Fibroblast of lung (primary cell): ENCODE measurements at regions not wholly inside any gene's neighbourhood (a gene's known extent, or its start where the extent isn't known, plus 50 kb on each side); places are given as distances from the start of the nearest gene placed in this dataset.

Experiments used
- DNase-seq, 2 donors: peaks; one replicate each; pipeline versions ENCODE4 v3.0.0 to v3.0.0-alpha.2; 2010; ENCODE audit warnings: low read depth in 2 of 2
- H2AFZ ChIP-seq: 2 replicates; pipeline ENCODE4 v1.5.1; 2012; ENCODE audit warnings: low read length, control low read depth, inconsistent platforms
- H3K27ac ChIP-seq: 2 replicates; pipeline ENCODE4 v1.5.1; 2011; ENCODE audit warnings: low read length, control low read depth; ENCODE audit not compliant: insufficient read depth
- H3K27me3 ChIP-seq: 2 replicates; pipeline ENCODE4 v1.5.1; 2011; ENCODE audit warnings: mild to moderate bottlenecking, low read length; ENCODE audit not compliant: control insufficient read depth, insufficient read depth
- H3K36me3 ChIP-seq: 2 replicates; pipeline ENCODE4 v1.5.1; 2011; ENCODE audit warnings: low read length; ENCODE audit not compliant: control insufficient read depth, insufficient read depth
- H3K4me1 ChIP-seq: 2 replicates; pipeline ENCODE4 v1.5.1; 2011; ENCODE audit warnings: low read length; ENCODE audit not compliant: control insufficient read depth, insufficient read depth; ENCODE audit errors: extremely low read depth
- H3K4me2 ChIP-seq: 2 replicates; pipeline ENCODE4 v1.5.1; 2011; ENCODE audit warnings: low read length, control low read depth; ENCODE audit not compliant: insufficient read depth; ENCODE audit errors: extremely low read depth
- H3K4me3 ChIP-seq, 4 experiments: fragments of 200-600 bp in 1 of 4; sonication (generic) in 1 of 4; replicated peaks in 1 of 4; 2 replicates each; pipeline ENCODE4 v1.5.1; 2011 to 2016; ENCODE audit warnings: low read length in 4 of 4, low read depth in 3 of 4, mild to moderate bottlenecking in 3 of 4, control low read depth in 2 of 4, inconsistent platforms in 1 of 4, mixed read lengths in 1 of 4; ENCODE audit not compliant: insufficient read depth in 1 of 4; ENCODE audit errors: control extremely low read depth in 1 of 4
- H3K79me2 ChIP-seq: 2 replicates; pipeline ENCODE4 v1.5.1; 2012; ENCODE audit warnings: mild to moderate bottlenecking, low read length, inconsistent platforms; ENCODE audit not compliant: control insufficient read depth, insufficient read depth
- H3K9ac ChIP-seq: 2 replicates; pipeline ENCODE4 v1.5.1; 2011; ENCODE audit warnings: mild to moderate bottlenecking, low read length, control low read depth; ENCODE audit not compliant: insufficient read depth
- H3K9me3 ChIP-seq: 2 replicates; pipeline ENCODE4 v1.5.1; 2012; ENCODE audit warnings: low read depth, low read length; ENCODE audit not compliant: control insufficient read depth, insufficient read depth
- H4K20me1 ChIP-seq: 2 replicates; pipeline ENCODE4 v1.5.1; 2011; ENCODE audit warnings: low read length; ENCODE audit not compliant: control insufficient read depth, insufficient read depth; ENCODE audit errors: extremely low read depth
- EZH2 ChIP-seq: IDR thresholded peaks from 2 replicates; pipeline ENCODE4 v1.5.1; 2012; ENCODE audit warnings: low read length, control low read depth, mild to moderate bottlenecking; ENCODE audit errors: missing control alignments
- TF ChIP-seq, protein P1 (sequence below), 2 donors: IDR thresholded peaks in 1 of 2; conservative IDR thresholded peaks in 1 of 2; 1 replicate in 1 of 2; 2 replicates in 1 of 2; pipeline ENCODE4 v1.5.1; 2011 to 2012; ENCODE audit warnings: low read length in 2 of 2, control low read depth in 1 of 2, inconsistent platforms in 1 of 2, low read depth in 1 of 2, mild to moderate bottlenecking in 1 of 2

DNA sequence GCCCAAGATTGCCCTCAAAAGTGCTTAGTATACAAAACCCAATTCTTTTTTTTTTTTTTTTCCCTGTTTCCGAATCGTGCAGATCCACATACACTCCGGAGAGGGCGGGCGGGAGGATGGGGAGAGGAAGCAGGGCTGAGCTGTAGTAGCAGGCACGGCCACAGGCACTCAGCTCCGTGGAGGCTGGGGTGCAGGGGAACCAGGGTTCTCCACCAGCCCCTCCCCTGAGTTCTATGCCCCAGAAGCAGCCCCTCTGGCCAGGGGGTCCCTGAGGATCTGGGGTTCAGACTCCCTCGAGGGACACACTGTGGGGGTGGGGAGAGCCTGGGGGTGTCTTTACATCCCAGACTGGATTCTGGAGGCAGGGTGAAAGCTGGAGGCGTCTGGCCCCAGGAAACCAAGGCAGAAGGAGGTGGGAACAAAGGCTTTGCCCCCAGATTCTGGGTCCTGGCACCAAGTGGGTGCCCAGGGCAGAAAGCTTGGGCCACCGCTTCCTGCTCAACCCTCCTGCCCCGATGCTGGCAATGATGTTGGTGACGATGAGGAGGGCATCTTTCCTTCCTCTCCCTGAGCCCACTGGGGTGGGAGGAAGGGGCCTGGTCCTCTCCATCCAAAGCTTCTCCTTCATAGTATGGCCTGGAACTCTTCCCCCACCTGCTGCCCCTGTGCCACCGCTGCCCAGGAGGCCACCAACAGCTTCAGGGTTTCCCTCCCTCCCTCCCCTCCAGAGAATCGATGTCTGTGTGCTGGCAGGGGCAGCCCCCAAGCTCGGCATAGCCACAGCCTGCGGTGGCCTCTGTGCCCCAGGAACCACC, 106.4 kb upstream of the TARDBP start:
- Histone ChIP-seq H3K27me3 (peaks cover 3% of the 10 kb centered on the region), H3K36me3 (no peaks in the 10 kb centered on the region), H3K9me3 (no peaks in the 10 kb centered on the region), H3K9ac (no peak overlapping the region), H3K4me2 (no peak overlapping the region), H3K27ac (no peak overlapping the region), H3K79me2 (no peaks in the 10 kb centered on the region), H3K4me3 (no peak overlapping the region), H4K20me1 (no peaks in the 10 kb centered on the region), H3K4me1 (no peaks in the 10 kb centered on the region), H2AFZ (no peak overlapping the region)
- TF ChIP-seq, protein P1, sequence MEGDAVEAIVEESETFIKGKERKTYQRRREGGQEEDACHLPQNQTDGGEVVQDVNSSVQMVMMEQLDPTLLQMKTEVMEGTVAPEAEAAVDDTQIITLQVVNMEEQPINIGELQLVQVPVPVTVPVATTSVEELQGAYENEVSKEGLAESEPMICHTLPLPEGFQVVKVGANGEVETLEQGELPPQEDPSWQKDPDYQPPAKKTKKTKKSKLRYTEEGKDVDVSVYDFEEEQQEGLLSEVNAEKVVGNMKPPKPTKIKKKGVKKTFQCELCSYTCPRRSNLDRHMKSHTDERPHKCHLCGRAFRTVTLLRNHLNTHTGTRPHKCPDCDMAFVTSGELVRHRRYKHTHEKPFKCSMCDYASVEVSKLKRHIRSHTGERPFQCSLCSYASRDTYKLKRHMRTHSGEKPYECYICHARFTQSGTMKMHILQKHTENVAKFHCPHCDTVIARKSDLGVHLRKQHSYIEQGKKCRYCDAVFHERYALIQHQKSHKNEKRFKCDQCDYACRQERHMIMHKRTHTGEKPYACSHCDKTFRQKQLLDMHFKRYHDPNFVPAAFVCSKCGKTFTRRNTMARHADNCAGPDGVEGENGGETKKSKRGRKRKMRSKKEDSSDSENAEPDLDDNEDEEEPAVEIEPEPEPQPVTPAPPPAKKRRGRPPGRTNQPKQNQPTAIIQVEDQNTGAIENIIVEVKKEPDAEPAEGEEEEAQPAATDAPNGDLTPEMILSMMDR (conservative IDR thresholded peaks at IDR 0.05 in 1 of 2, IDR thresholded peaks at IDR 0.05 in 1 of 2; ENCODE audit: low read depth in 1 of 2, low read length in 2 of 2) = no peak
- no peak for TF ChIP-seq EZH2
- DNase-seq = no peak

DNA sequence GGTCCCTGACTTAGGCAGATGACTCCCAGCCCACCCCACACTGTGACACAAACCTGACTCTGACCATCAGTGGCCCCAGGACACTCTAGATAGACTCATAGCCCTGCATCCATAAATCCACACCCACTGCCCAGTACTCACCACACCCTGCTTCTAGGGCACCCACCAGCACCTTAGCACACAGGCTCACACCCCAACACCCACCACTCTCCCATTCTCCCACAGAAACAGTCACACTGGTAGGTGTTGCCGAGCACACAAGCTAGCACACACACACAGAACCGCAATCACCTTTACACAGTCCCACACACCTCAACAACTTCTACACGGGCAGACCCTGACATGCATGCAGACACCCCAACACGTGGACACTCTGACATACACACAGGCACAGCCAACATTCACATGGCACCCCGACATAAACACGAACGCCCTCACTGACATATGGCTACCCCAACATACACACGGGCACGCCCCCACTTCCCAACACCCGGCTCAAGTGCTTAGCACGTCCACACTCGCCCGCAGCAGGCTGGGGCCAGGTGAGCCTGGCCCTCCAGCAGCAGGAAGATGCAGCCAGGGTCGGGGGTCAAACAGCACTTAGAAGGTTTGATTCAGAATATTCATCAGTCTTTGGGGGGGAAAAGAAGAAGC, 105.5 kb upstream of the TARDBP start:
- Histone ChIP-seq H3K4me3 (no peak overlapping the region), H3K9ac (no peak overlapping the region), H4K20me1 (no peaks in the 10 kb centered on the region), H3K79me2 (no peaks in the 10 kb centered on the region), H3K36me3 (no peaks in the 10 kb centered on the region), H3K4me2 (no peak overlapping the region), H3K9me3 (no peaks in the 10 kb centered on the region), H3K4me1 (no peaks in the 10 kb centered on the region), H3K27ac (no peak overlapping the region), H3K27me3 (peaks cover 3% of the 10 kb centered on the region), H2AFZ (no peak overlapping the region)
- DNase-seq = no peak
- TF ChIP-seq, protein P1 (conservative IDR thresholded peaks at IDR 0.05 in 1 of 2, IDR thresholded peaks at IDR 0.05 in 1 of 2; ENCODE audit: low read depth in 1 of 2, low read length in 2 of 2) = no peak
- no peak for TF ChIP-seq EZH2

DNA sequence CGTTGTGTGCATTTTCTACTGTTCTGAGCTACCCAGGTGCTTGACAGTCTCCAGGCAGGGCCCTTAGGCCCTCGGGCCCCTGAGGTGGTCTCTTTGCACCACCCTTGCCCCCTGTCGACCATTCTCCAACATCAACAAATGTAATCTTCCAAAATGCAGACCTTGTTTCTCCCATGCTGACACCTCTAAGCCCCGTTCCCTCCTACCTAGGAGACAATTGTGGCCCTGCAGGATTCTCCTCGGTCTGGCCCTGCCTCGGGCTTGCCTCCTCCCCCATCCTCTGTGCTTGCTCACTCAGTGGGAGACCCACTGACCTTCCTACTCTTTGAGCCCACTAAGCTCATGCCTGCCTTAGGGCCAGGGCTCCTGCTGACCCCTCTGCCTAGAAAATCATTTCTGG, 104.2 kb upstream of the TARDBP start:
- Histone ChIP-seq H3K36me3 (no peaks in the 10 kb centered on the region), H3K79me2 (no peaks in the 10 kb centered on the region), H3K27ac (no peak overlapping the region), H3K4me1 (no peaks in the 10 kb centered on the region), H3K9ac (no peak overlapping the region), H2AFZ (no peak overlapping the region), H3K9me3 (no peaks in the 10 kb centered on the region), H3K27me3 (peaks cover 3% of the 10 kb centered on the region), H3K4me3 (no peak overlapping the region), H3K4me2 (no peak overlapping the region), H4K20me1 (no peaks in the 10 kb centered on the region)
- TF ChIP-seq, protein P1 (conservative IDR thresholded peaks at IDR 0.05 in 1 of 2, IDR thresholded peaks at IDR 0.05 in 1 of 2; ENCODE audit: low read depth in 1 of 2, low read length in 2 of 2) = no peak
- TF ChIP-seq EZH2 = no peak
- DNase-seq = no peak
